GM06990 (cell line): ENCODE measurements at regions not wholly inside any gene's neighbourhood (a gene's known extent, or its start where the extent isn't known, plus 50 kb on each side); places are given as distances from the start of the nearest gene placed in this dataset.

Experiments used
- DNase-seq: peaks from one replicate; pipeline ENCODE4 v3.0.0-alpha.2; 2011; ENCODE audit not compliant: insufficient read length; ENCODE audit errors: extremely low read depth
- H3K27me3 ChIP-seq: replicated peaks from 2 replicates; pipeline ENCODE4 v1.6.0; 2011; ENCODE audit warnings: low read length; ENCODE audit not compliant: control insufficient read depth, insufficient read depth
- H3K36me3 ChIP-seq: 2 replicates; pipeline ENCODE4 v1.5.1; 2011; ENCODE audit warnings: low read length; ENCODE audit not compliant: control insufficient read depth, insufficient read depth
- H3K4me3 ChIP-seq: replicated peaks from 2 replicates; pipeline ENCODE4 v1.5.1; 2011; ENCODE audit warnings: low read depth, mild to moderate bottlenecking, control low read depth, low read length
- TF ChIP-seq, protein P1 (sequence below): IDR thresholded peaks from 2 replicates; pipeline ENCODE4 v1.5.1; 2011; ENCODE audit warnings: low read length, control low read depth, mild to moderate bottlenecking, inconsistent platforms; ENCODE audit not compliant: insufficient read depth, poor library complexity, severe bottlenecking

DNA sequence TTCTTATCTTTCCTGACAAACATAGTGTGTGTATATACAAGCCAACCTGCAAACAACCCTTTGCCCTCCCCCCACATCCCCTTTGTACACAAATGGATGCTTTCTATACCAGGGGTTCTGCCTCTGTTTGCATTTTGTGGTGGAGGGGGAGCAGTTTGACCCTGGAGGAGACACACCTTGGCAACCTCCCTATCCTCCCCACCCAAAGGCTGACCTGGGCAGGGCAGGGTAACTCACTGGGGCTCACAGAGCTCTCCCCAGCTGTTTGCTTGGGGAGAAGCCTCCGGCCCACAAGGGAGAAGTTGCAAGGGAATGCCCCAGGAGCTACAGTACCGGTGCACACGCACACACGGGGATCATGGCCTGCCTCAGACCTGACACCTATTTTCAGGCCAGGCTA lies 372.6 kb downstream of the BCOR start:
- no peaks in the 10 kb centered on the region for H3K36me3 ChIP-seq
- no peak overlapping the region for H3K4me3 ChIP-seq
- no peaks in the 10 kb centered on the region for H3K27me3 ChIP-seq
- DNase-seq, result no peak
- TF ChIP-seq, protein P1, sequence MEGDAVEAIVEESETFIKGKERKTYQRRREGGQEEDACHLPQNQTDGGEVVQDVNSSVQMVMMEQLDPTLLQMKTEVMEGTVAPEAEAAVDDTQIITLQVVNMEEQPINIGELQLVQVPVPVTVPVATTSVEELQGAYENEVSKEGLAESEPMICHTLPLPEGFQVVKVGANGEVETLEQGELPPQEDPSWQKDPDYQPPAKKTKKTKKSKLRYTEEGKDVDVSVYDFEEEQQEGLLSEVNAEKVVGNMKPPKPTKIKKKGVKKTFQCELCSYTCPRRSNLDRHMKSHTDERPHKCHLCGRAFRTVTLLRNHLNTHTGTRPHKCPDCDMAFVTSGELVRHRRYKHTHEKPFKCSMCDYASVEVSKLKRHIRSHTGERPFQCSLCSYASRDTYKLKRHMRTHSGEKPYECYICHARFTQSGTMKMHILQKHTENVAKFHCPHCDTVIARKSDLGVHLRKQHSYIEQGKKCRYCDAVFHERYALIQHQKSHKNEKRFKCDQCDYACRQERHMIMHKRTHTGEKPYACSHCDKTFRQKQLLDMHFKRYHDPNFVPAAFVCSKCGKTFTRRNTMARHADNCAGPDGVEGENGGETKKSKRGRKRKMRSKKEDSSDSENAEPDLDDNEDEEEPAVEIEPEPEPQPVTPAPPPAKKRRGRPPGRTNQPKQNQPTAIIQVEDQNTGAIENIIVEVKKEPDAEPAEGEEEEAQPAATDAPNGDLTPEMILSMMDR, result no peak

GRCh38 chrX:39725928-39726619 lies 371.7 kb downstream of the BCOR start:
- DNase-seq, result no peak
- Histone ChIP-seq H3K4me3 (no peak overlapping the region), H3K36me3 (no peaks in the 10 kb centered on the region), H3K27me3 (no peaks in the 10 kb centered on the region)
- TF ChIP-seq, protein P1, result no peak

GRCh38 chrX:39726771-39727170 lies 371.0 kb downstream of the BCOR start:
- Histone ChIP-seq H3K27me3 (no peaks in the 10 kb centered on the region), H3K4me3 (no peak overlapping the region), H3K36me3 (no peaks in the 10 kb centered on the region)
- TF ChIP-seq, protein P1, result no peak
- no peak for DNase-seq

- Histone ChIP-seq H3K27me3 (no peaks in the 10 kb centered on the region; the same call in 1 of the 2 replicates), H3K36me3 (no peaks in the 10 kb centered on the region), H3K4me3 (no peak overlapping the region)
- TF ChIP-seq, protein P1, result no peak
- DNase-seq, result no peak
These were observed 369.7 kb downstream of the BCOR start for GRCh38 chrX:39728025-39728424.

GRCh38 chrX:39728852-39729598 lies 368.7 kb downstream of the BCOR start:
- Histone ChIP-seq H3K27me3 (no peaks in the 10 kb centered on the region; the same call in 1 of the 2 replicates), H3K36me3 (no peaks in the 10 kb centered on the region), H3K4me3 (no peak overlapping the region)
- no peak for DNase-seq
- TF ChIP-seq, protein P1, result no peak
